Astrocyte (in vitro differentiated cells and primary cell): ENCODE measurements at regions not wholly inside any gene's neighbourhood (a gene's known extent, or its start where the extent isn't known, plus 50 kb on each side); places are given as distances from the start of the nearest gene placed in this dataset.
A peak's percentile ranks its signal among the peaks of the same experiment; 100 is the strongest.

ENCODE experiments used
- DNase-seq: peaks from one replicate; pipeline ENCODE4 v3.0.0-alpha.2; 2010; ENCODE audit warnings: low read depth
- FAIRE-seq: peaks from 2 replicates; lab custom pipeline; 2011; peaks lifted over from hg19 to GRCh38; lab: Jason Lieb, UNC
- H2AFZ ChIP-seq: 2 replicates; pipeline ENCODE4 v1.6.0; 2012; ENCODE audit warnings: low read depth, low read length, inconsistent platforms
- H3K27ac ChIP-seq: 2 replicates; pipeline ENCODE4 v1.5.1; 2011; ENCODE audit warnings: low read depth, low read length, inconsistent platforms
- H3K27me3 ChIP-seq: 2 replicates; pipeline ENCODE4 v1.6.0; 2011; ENCODE audit warnings: low read length, inconsistent platforms; ENCODE audit not compliant: insufficient read depth
- H3K36me3 ChIP-seq: 2 replicates; pipeline ENCODE4 v1.5.1; 2011; ENCODE audit warnings: low read length, inconsistent platforms; ENCODE audit not compliant: insufficient read depth
- H3K4me1 ChIP-seq: 2 replicates; pipeline ENCODE4 v1.5.1; 2011; ENCODE audit warnings: low read length, inconsistent platforms; ENCODE audit not compliant: insufficient read depth
- H3K4me2 ChIP-seq: 2 replicates; pipeline ENCODE4 v1.6.0; 2012; ENCODE audit warnings: low read length, inconsistent platforms
- H3K4me3 ChIP-seq: 2 replicates; pipeline ENCODE4 v1.5.1; 2011; ENCODE audit warnings: low read depth, mild to moderate bottlenecking, low read length, inconsistent platforms; ENCODE audit not compliant: insufficient read depth
- H3K79me2 ChIP-seq: 2 replicates; pipeline ENCODE4 v1.6.0; 2012; ENCODE audit warnings: mild to moderate bottlenecking, low read length, inconsistent platforms; ENCODE audit not compliant: insufficient read depth
- H3K9ac ChIP-seq: 2 replicates; pipeline ENCODE4 v1.6.0; 2012; ENCODE audit warnings: mild to moderate bottlenecking, low read length, inconsistent platforms
- H3K9me3 ChIP-seq: 2 replicates; pipeline ENCODE4 v1.5.1; 2012; ENCODE audit warnings: low read depth, mild to moderate bottlenecking, low read length, inconsistent platforms; ENCODE audit not compliant: insufficient read depth
- H4K20me1 ChIP-seq: 2 replicates; pipeline ENCODE4 v1.6.0; 2012; ENCODE audit warnings: low read length, inconsistent platforms; ENCODE audit not compliant: insufficient read depth
- H3K27ac Mint-ChIP-seq: one replicate; pipeline ENCODE4 v1.8.0; 2021; ENCODE audit warnings: mild to moderate bottlenecking, mixed read lengths; ENCODE audit not compliant: unreplicated experiment
- H3K27me3 Mint-ChIP-seq: one replicate; pipeline ENCODE4 v1.8.0; 2021; ENCODE audit warnings: low read depth, mixed read lengths; ENCODE audit not compliant: unreplicated experiment
- H3K36me3 Mint-ChIP-seq: one replicate; pipeline ENCODE4 v1.8.0; 2021; ENCODE audit warnings: low read depth, mixed read lengths; ENCODE audit not compliant: unreplicated experiment
- H3K4me1 Mint-ChIP-seq: one replicate; pipeline ENCODE4 v1.8.0; 2021; ENCODE audit warnings: low read depth, mixed read lengths; ENCODE audit not compliant: unreplicated experiment
- H3K4me3 Mint-ChIP-seq: one replicate; pipeline ENCODE4 v1.8.0; 2021; ENCODE audit warnings: mild to moderate bottlenecking, moderate library complexity, mixed read lengths; ENCODE audit not compliant: unreplicated experiment
- H3K9me3 Mint-ChIP-seq: one replicate; pipeline ENCODE4 v1.8.0; 2021; ENCODE audit warnings: mild to moderate bottlenecking, mixed read lengths; ENCODE audit not compliant: unreplicated experiment
- EZH2 ChIP-seq: IDR thresholded peaks from 2 replicates; pipeline ENCODE4 v1.6.1; 2012; ENCODE audit warnings: mild to moderate bottlenecking, low read length, inconsistent platforms; ENCODE audit not compliant: insufficient read depth
- TF ChIP-seq, protein P1 (sequence below): IDR thresholded peaks from 2 replicates; pipeline ENCODE4 v1.5.1; 2011; ENCODE audit warnings: low read depth, mild to moderate bottlenecking, inconsistent platforms, low read length, moderate library complexity; ENCODE audit not compliant: insufficient read depth

- Histone ChIP-seq H3K27ac (no peak overlapping the region), H3K4me3 (no peak overlapping the region), H3K4me1 (no peaks in the 10 kb centered on the region), H2AFZ (no peak overlapping the region), H4K20me1 (no peaks in the 10 kb centered on the region), H3K9me3 (no peaks in the 10 kb centered on the region), H3K79me2 (no peaks in the 10 kb centered on the region), H3K4me2 (no peak overlapping the region), H3K9ac (no peak overlapping the region), H3K36me3 (no peaks in the 10 kb centered on the region), H3K27me3 (no peaks in the 10 kb centered on the region)
- H3K36me3 Mint-ChIP-seq: no peaks in the 10 kb centered on the region
- DNase-seq (no peak), FAIRE-seq (no peak)
- no peaks in the 10 kb centered on the region for H3K4me1 Mint-ChIP-seq
- no peak overlapping the region for H3K4me3 Mint-ChIP-seq
- TF ChIP-seq, protein P1, sequence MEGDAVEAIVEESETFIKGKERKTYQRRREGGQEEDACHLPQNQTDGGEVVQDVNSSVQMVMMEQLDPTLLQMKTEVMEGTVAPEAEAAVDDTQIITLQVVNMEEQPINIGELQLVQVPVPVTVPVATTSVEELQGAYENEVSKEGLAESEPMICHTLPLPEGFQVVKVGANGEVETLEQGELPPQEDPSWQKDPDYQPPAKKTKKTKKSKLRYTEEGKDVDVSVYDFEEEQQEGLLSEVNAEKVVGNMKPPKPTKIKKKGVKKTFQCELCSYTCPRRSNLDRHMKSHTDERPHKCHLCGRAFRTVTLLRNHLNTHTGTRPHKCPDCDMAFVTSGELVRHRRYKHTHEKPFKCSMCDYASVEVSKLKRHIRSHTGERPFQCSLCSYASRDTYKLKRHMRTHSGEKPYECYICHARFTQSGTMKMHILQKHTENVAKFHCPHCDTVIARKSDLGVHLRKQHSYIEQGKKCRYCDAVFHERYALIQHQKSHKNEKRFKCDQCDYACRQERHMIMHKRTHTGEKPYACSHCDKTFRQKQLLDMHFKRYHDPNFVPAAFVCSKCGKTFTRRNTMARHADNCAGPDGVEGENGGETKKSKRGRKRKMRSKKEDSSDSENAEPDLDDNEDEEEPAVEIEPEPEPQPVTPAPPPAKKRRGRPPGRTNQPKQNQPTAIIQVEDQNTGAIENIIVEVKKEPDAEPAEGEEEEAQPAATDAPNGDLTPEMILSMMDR: no peak
- peaks cover 12% of the 10 kb centered on the region for H3K27me3 Mint-ChIP-seq
- no peaks in the 10 kb centered on the region for H3K9me3 Mint-ChIP-seq
- no peak overlapping the region for H3K27ac Mint-ChIP-seq
These were observed 331.5 kb upstream of the RARB start for GRCh38 chr3:25096536-25096935.

DNA sequence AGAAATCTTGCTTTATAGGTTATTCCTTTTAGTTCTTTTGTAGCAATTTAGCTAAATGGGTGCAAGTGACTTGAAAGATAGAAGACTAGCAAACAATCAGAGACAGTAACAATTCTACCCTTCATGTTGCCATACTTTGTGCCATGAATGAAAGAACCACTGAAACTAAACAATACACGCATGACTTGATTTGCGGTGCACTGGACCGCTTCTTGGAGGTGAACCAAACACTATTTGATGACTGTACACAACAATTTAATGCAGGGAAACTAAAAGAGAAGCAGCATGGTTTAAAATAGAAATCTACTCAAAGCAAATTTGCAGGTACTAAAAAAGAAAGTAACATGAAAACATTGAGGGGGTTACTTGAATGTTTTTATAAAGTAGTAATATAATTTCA lies 331.0 kb upstream of the RARB start:
- H3K36me3 ChIP-seq: no peaks in the 10 kb centered on the region
- no peaks in the 10 kb centered on the region for H4K20me1 ChIP-seq
- no peak overlapping the region for H3K9ac ChIP-seq
- no peak overlapping the region for H3K4me2 ChIP-seq
- H3K4me3 Mint-ChIP-seq: no peak overlapping the region
- H3K4me3 ChIP-seq: no peak overlapping the region
- no peaks in the 10 kb centered on the region for H3K27me3 ChIP-seq
- no peak overlapping the region for H3K27ac Mint-ChIP-seq
- H3K27ac ChIP-seq: no peak overlapping the region
- no peaks in the 10 kb centered on the region for H3K79me2 ChIP-seq
- H3K9me3 Mint-ChIP-seq: no peaks in the 10 kb centered on the region
- DNase-seq (peak; percentile 14), FAIRE-seq (no peak)
- H2AFZ ChIP-seq: no peak overlapping the region
- peaks cover 9% of the 10 kb centered on the region for H3K27me3 Mint-ChIP-seq
- no peaks in the 10 kb centered on the region for H3K4me1 Mint-ChIP-seq
- H3K9me3 ChIP-seq: no peaks in the 10 kb centered on the region
- TF ChIP-seq, protein P1: no peak
- TF ChIP-seq EZH2: no peak
- no peaks in the 10 kb centered on the region for H3K4me1 ChIP-seq
- H3K36me3 Mint-ChIP-seq: no peaks in the 10 kb centered on the region

DNA sequence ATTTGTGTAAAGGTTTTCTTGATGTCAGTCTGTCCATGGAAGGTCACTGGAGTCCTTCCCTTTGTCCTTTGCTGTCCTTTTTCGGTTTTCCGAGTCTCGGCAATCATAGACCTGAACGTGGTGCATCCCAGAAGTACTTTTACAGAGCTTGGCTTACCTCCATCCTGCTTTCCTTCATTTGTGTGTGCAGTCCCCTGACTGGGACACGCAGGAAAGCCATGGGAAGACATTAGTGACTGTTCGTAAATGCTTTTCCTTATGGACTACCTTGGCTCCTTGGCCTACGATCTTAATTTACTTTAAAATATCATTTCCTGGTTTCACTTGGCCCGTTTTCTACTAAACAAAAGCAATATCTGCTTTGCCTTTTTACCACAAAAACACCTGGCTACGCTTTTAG lies 328.4 kb upstream of the RARB start:
- H3K9ac ChIP-seq: no peak overlapping the region
- H3K27me3 ChIP-seq: no peaks in the 10 kb centered on the region
- Mint-ChIP-seq H3K27ac (no peak overlapping the region), H3K27me3 (peaks cover 9% of the 10 kb centered on the region), H3K9me3 (no peaks in the 10 kb centered on the region), H3K4me3 (no peak overlapping the region), H3K4me1 (no peaks in the 10 kb centered on the region), H3K36me3 (no peaks in the 10 kb centered on the region)
- H3K4me1 ChIP-seq: no peaks in the 10 kb centered on the region
- no peak overlapping the region for H2AFZ ChIP-seq
- DNase-seq (no peak), FAIRE-seq (no peak)
- TF ChIP-seq, protein P1: no peak
- TF ChIP-seq EZH2: no peak
- no peak overlapping the region for H3K4me3 ChIP-seq
- no peaks in the 10 kb centered on the region for H4K20me1 ChIP-seq
- H3K9me3 ChIP-seq: no peaks in the 10 kb centered on the region
- H3K4me2 ChIP-seq: no peak overlapping the region
- no peaks in the 10 kb centered on the region for H3K79me2 ChIP-seq
- no peaks in the 10 kb centered on the region for H3K36me3 ChIP-seq
- no peak overlapping the region for H3K27ac ChIP-seq
